GM21423 (cell line): ENCODE measurements at regions not wholly inside any gene's neighbourhood (a gene's known extent, or its start where the extent isn't known, plus 50 kb on each side); places are given as distances from the start of the nearest gene placed in this dataset.

Source experiments
- ATAC-seq: cut with Tn5 transposase; IDR thresholded peaks from one replicate; pipeline ENCODE4 v1.9.1; 2021; ENCODE audit warnings: mild to moderate bottlenecking, moderate library complexity; ENCODE audit not compliant: unreplicated experiment

DNA sequence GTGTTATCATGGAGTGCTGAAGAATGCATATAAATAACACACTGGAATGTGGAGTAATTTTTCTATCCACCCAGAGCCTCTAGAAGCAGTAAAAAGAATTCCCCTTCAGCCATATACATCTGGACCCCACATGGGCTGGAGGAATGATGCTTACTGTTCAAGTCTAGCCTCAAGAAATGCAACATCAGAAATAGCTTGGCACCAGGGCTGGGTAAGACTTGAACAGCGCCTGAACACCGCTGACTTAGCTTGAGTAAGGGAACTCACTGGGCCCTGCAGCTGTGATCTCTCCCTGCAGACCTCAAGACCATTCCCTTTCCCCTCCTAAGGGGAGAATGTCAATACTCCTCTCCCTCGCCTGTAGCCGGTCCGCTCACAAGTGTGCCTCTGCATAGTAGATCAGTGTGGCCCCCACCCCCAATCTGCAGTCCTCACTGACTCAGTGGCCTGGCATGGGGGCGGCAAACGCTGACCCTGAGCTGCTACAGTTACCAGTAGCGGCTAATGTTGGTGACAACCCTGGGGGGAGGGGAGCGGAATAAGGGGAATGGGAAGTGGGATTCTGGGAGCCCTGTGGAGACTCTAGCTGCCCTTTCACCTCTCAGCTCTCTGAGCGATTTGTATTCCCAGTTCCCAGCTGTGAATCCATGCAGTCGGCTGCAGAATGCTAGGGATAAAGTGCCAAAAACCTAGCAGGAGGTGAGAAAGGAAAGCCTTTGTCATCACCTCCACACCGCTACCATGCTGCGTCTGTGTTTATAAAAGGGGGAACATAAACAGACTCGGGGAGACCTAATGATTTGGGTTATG lies 483.9 kb downstream of the DISC1 start:
- ATAC-seq = no peak

DNA sequence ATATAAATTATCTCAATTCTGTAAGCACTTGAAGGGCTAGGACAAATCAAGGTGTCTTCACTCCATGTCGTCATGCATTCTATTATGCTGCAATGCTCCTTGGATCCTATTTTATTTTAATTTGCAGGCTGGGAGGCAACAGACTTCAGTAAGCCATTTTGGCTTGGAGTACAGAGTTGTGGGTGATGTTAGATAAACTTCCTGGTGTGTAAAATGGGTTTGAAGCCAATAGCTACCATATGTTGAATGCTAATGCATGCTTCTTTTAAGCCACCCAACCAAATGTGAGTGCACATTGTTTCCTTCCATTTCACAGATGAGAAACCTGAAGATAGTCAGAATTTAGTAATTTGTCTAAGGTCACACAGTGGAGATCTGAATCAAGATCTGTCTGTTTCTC lies 482.8 kb downstream of the DISC1 start:
- ATAC-seq = no peak

DNA sequence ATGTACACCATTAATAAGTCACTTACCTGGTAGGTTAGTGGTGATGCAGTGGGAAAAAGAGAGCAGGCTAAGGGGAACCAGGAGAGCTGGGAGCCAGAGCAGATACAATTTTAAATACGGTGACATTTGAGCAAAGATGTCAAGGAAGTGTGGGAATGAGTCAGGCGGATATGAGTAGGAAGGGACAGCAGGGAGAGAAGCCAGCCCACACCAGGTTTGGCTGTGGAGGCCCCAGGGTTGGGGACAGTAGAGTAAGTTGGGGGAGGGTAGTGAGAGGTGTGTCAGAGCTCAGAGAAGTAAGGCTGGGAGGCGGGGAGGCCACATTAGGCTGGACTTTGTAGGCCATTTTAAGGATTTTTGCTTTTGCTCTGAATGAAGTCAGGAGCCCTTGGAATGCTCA lies 482.0 kb downstream of the DISC1 start:
- no peak for ATAC-seq

DNA sequence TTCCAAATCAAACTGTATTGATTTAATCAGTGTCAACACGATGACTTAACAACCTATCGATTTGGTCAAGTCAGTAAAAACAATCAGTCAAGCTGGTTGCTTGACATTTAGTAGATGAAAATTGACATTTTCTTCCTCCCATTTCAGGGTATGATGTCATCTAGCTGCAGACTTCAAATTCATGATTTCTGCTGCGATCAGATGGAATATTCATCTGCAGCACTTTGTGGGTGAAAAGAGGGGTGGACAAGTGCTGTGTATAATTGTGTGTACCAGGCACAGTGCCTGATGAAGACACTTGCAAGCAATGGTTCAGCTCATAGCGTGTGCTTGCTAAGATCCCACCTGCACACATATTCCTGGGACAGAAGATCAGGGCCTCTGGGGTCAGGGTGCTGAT lies 479.8 kb downstream of the DISC1 start:
- ATAC-seq = no peak

DNA sequence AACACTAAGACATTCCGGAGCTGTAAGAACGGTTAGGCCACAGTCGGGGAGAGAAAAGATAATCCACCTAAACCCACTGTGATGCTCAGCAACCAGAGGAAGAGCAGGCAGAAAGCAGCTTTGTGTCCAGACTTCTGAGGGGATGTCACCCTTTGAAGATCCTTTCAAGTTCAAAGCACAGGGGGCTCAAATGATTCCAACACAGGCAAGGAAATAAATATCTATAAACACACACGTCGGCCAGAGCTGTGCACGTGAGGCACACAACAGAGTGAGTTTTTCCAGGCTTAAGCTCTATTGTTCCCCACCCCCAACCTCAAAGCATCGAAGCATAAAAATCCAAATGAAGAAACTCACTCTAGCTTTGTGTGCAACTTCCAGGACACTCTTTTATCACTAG lies 479.0 kb downstream of the DISC1 start:
- no peak for ATAC-seq

DNA sequence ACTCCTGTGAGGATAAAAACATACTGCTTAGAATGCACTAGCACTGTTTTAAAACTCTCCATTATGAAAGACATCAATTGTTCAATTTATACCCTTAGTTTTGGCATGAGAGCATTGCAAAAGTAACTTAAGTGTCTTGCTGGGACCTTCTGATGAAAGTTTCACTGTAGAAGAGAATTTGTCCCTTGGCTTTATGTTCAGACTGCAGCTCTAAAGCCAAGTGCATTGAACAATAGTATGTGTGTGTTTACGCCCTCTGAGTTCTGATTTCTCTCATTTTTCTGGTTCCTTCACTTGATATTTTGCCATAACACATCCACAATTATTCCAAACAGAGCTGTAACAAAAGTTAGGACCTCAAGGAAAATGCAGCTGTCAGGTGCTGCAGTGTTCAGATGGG lies 474.6 kb downstream of the DISC1 start:
- ATAC-seq = no peak

DNA sequence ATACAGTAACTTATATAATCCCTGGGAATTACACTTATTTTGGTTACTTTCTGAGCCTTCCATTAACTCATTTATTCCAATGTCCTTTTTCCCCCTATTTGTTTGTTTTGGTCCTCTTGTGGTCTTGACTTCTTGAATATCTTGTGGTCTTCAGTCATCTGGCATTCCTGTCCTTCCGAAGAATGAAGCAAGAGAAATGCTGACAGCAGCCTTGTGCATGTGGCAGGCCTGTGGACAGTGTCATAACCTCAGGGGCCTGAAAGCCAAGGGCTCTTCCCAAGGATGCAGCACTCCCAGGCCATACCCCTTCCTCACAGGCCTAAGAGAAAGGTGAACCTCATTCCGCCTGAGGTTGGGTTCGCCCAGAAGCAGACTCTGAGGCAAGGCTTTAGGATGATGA lies 470.2 kb downstream of the DISC1 start:
- no peak for ATAC-seq
